ENCODE measurements at regions not wholly inside any gene's neighbourhood (a gene's known extent, or its start where the extent isn't known, plus 50 kb on each side); places are given as distances from the start of the nearest gene placed in this dataset.

DNA sequence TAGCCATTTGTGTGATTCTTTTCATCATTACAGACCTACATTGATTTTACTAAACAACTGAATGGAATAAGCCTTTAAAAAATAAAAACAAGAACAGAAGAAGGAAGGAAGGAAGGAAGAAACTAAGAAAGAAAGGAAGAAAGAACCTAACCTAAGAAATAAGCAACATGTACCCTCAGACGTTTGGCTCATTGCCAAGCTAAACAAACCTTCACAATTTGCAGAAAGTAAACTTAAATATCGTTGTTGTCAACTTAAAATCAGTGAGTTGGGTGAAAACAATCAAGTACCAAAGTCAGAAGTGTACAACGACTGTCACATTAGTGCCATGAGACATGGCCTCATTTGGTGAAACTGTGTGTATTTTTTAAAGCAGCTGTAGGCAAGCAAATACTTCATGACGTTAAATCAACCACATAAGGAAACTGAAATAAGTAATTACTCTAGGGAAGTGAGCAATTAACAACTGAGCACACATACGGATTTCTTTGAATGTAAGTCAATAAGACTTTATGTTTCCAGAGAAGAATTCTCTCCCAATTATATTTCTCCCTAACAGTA is 313.1 kb upstream of the TMPRSS15 start:
- no peaks in the 10 kb centered on the region for H3K27me3 ChIP-seq
- H3K9me3 ChIP-seq: peaks cover 0 to 2% of the 10 kb centered on the region in 2 donors
- intact Hi-C loops (cut with DNase I): no loop called here
- no peaks in the 10 kb centered on the region for H3K4me1 ChIP-seq
- no peak overlapping the region for H3K4me3 ChIP-seq
- H3K36me3 ChIP-seq: no peaks in the 10 kb centered on the region
- H3K27ac ChIP-seq: no peak overlapping the region
- DNase-seq (ENCODE audit: low spot score in 2 of 2): no peak
- TF ChIP-seq, protein P1, sequence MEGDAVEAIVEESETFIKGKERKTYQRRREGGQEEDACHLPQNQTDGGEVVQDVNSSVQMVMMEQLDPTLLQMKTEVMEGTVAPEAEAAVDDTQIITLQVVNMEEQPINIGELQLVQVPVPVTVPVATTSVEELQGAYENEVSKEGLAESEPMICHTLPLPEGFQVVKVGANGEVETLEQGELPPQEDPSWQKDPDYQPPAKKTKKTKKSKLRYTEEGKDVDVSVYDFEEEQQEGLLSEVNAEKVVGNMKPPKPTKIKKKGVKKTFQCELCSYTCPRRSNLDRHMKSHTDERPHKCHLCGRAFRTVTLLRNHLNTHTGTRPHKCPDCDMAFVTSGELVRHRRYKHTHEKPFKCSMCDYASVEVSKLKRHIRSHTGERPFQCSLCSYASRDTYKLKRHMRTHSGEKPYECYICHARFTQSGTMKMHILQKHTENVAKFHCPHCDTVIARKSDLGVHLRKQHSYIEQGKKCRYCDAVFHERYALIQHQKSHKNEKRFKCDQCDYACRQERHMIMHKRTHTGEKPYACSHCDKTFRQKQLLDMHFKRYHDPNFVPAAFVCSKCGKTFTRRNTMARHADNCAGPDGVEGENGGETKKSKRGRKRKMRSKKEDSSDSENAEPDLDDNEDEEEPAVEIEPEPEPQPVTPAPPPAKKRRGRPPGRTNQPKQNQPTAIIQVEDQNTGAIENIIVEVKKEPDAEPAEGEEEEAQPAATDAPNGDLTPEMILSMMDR (IDR thresholded peaks at IDR 0.05): no peak

DNA sequence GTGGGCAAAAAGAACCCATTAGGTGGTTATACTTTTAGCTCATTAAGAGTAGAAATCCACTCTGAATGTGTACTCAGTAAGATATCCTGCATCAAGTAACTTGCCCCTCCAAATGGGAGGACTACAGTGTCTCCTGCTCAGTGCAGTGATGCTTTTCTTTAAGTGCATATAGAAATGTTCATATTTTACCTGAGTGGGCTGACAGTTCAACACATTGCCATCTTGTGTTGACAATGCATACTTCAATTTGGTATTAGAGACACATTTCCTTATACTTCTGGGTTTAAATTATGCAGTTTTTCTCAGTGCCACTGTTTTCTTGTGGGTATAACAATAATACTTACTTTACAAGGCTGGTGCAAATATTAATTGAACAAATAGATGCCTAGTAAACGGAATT is 318.6 kb upstream of the TMPRSS15 start:
- Histone ChIP-seq H3K36me3 (no peaks in the 10 kb centered on the region), H3K4me3 (no peak overlapping the region), H3K27ac (no peak overlapping the region), H3K27me3 (no peaks in the 10 kb centered on the region), H3K9me3 (no peaks in the 10 kb centered on the region), H3K4me1 (no peaks in the 10 kb centered on the region)
- no peak for DNase-seq (ENCODE audit: low spot score in 2 of 2)
- TF ChIP-seq, protein P1 (IDR thresholded peaks at IDR 0.05): no peak
- intact Hi-C loops (cut with DNase I): no loop called here

DNA sequence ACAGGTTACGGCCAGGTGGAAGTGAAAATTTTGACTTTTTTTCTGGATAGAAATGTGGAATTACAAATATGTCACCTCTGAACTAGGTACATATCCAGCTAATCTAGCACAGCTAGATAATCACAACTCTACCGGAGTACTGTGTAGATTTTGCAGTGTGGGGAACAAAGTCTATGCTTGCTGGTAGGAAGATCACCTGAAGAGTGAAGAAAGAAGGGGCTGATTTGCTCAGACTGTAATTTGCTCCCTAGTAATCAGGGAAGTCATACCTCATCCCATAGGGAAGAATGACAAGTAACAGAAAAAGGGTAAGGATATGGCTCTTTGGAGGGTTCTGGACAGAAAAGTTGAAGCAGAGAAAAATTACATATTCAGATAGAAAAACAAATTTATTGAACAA is 319.6 kb upstream of the TMPRSS15 start:
- Histone ChIP-seq H3K4me3 (no peak overlapping the region), H3K4me1 (no peaks in the 10 kb centered on the region), H3K36me3 (no peaks in the 10 kb centered on the region), H3K27me3 (no peaks in the 10 kb centered on the region), H3K27ac (no peak overlapping the region), H3K9me3 (no peaks in the 10 kb centered on the region)
- DNase-seq (ENCODE audit: low spot score in 2 of 2): no peak
- TF ChIP-seq, protein P1 (IDR thresholded peaks at IDR 0.05): no peak
- intact Hi-C loops (cut with DNase I): no loop called here

DNA sequence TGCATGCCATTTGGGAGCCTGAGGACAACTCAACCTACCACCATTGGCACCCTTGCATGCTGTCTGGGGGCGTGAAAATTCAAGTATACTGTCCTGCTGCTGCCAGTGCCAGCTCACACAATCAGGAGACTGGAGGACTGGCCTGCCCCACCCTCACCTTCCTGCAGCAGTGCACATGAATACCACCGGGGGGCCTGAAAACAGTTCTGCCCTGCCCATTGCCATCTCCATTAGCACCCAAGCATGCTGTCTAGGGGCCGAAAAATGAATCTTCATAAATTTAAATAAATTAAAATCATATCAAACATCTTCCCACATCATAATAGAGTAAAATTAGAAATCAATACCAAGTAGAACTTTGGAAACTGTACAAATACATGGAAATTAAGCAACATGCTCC is 322.1 kb upstream of the TMPRSS15 start:
- intact Hi-C loops (cut with DNase I): no loop called here
- no peaks in the 10 kb centered on the region for H3K27me3 ChIP-seq
- TF ChIP-seq, protein P1 (IDR thresholded peaks at IDR 0.05): no peak
- H3K27ac ChIP-seq: no peak overlapping the region
- no peaks in the 10 kb centered on the region for H3K9me3 ChIP-seq
- no peak for DNase-seq (ENCODE audit: low spot score in 2 of 2)
- no peak overlapping the region for H3K4me3 ChIP-seq
- no peaks in the 10 kb centered on the region for H3K36me3 ChIP-seq
- H3K4me1 ChIP-seq: no peaks in the 10 kb centered on the region

DNA sequence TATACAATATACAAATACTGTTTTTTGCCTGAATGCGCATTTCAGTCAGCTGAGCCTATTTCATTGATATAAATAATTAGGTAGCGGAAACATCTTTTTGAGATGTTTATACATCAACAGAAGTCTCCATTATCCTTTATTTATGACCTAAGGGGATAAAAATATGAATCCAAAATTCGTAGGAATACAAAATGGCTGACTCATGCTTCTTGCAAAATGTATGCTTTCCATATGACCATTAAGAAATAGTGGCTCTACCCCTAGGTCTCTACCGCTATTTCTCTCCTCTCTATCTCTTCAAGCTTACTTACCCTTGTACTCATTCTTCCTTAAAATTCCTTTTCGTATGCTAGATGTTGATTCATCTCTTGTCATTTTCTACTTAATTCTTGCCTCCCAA is 338.4 kb upstream of the TMPRSS15 start:
- H3K4me1 ChIP-seq: no peaks in the 10 kb centered on the region
- H3K9me3 ChIP-seq: no peaks in the 10 kb centered on the region
- DNase-seq (ENCODE audit: low spot score in 2 of 2): no peak
- no peak overlapping the region for H3K4me3 ChIP-seq
- H3K27ac ChIP-seq: no peak overlapping the region
- intact Hi-C loops (cut with DNase I): no loop called here
- no peaks in the 10 kb centered on the region for H3K27me3 ChIP-seq
- TF ChIP-seq, protein P1 (IDR thresholded peaks at IDR 0.05): no peak
- H3K36me3 ChIP-seq: no peaks in the 10 kb centered on the region

DNA sequence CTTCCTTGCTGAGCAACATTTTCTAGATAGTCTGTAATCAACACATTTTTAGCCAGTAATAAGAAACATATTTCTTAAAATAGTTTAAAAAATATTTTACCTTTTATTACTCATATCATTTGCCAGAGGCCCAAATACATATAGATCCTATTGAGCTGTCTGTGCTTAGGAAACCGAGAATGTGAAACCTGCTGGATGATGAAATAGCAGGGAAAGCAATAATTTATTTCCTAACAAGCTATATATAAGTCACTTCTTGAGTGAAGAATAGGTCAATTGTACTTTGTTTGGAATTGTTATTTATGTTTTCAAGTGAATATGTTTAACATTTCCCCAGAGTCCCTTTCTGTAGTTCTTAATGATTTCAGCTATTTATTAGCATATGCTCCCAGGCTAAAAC is 339.9 kb upstream of the TMPRSS15 start:
- H3K27me3 ChIP-seq: no peaks in the 10 kb centered on the region
- intact Hi-C loops (cut with DNase I): no loop called here
- H3K9me3 ChIP-seq: no peaks in the 10 kb centered on the region
- H3K36me3 ChIP-seq: no peaks in the 10 kb centered on the region
- no peak overlapping the region for H3K4me3 ChIP-seq
- TF ChIP-seq, protein P1 (IDR thresholded peaks at IDR 0.05): no peak
- no peaks in the 10 kb centered on the region for H3K4me1 ChIP-seq
- no peak overlapping the region for H3K27ac ChIP-seq
- DNase-seq (ENCODE audit: low spot score in 2 of 2): no peak
